Liver (tissue), 8 donors: ENCODE measurements at regions not wholly inside any gene's neighbourhood (a gene's known extent, or its start where the extent isn't known, plus 50 kb on each side); places are given as distances from the start of the nearest gene placed in this dataset.

Source experiments
- DNase-seq: peaks from one replicate; pipeline ENCODE4 v3.0.0-alpha.2; 2017; ENCODE audit warnings: low spot score
- H3K27ac ChIP-seq, 2 donors: one replicate each; pipeline ENCODE4 v1.7.0; 2013; ENCODE audit warnings: inconsistent platforms in 2 of 2, low read length in 2 of 2, control low read depth in 1 of 2, low read depth in 1 of 2, mild to moderate bottlenecking in 1 of 2
- H3K27me3 ChIP-seq, 4 donors: one replicate each; pipeline versions ENCODE4 v1.6.1 to v1.7.0; 2013; ENCODE audit warnings: low read length in 3 of 4, inconsistent platforms in 1 of 4, mild to moderate bottlenecking in 1 of 4, moderate library complexity in 1 of 4; ENCODE audit not compliant: control insufficient read depth in 4 of 4, insufficient read depth in 4 of 4
- H3K36me3 ChIP-seq, 4 donors: one replicate each; pipeline versions ENCODE4 v1.6.1 to v1.7.0; 2013; ENCODE audit warnings: low read length in 3 of 4, mild to moderate bottlenecking in 3 of 4, low read depth in 1 of 4, moderate library complexity in 1 of 4; ENCODE audit not compliant: control insufficient read depth in 4 of 4, insufficient read depth in 3 of 4
- H3K4me1 ChIP-seq, 4 donors: one replicate each; pipeline versions ENCODE4 v1.6.1 to v1.7.0; 2013; ENCODE audit warnings: low read length in 3 of 4, mild to moderate bottlenecking in 3 of 4, moderate library complexity in 1 of 4; ENCODE audit not compliant: control insufficient read depth in 4 of 4, insufficient read depth in 4 of 4
- H3K4me3 ChIP-seq, 3 donors: one replicate each; pipeline versions ENCODE4 v1.6.1 to v1.7.0; 2013; ENCODE audit warnings: low read length in 3 of 3, control low read depth in 1 of 3, low read depth in 1 of 3, mild to moderate bottlenecking in 1 of 3
- H3K9ac ChIP-seq, 2 donors: one replicate each; pipeline ENCODE4 v1.7.0; 2013; ENCODE audit warnings: low read length in 2 of 2, mild to moderate bottlenecking in 2 of 2, moderate library complexity in 2 of 2, control low read depth in 1 of 2, low read depth in 1 of 2
- H3K9me3 ChIP-seq, 4 donors: one replicate each; pipeline versions ENCODE4 v1.6.1 to v1.7.0; 2013; ENCODE audit warnings: low read length in 3 of 4; ENCODE audit not compliant: control insufficient read depth in 4 of 4
- ATF3 ChIP-seq: IDR thresholded peaks from 2 replicates; pipeline ENCODE4 v1.6.1; 2016; ENCODE audit warnings: antibody characterized with exemption
- CTCF ChIP-seq: fragments of 150-350 bp; IDR thresholded peaks from 2 replicates; pipeline ENCODE4 v1.5.1; 2017; ENCODE audit warnings: improper control_type of control experiment, low read depth, low read length; ENCODE audit not compliant: missing input control
- EGR1 ChIP-seq, 2 donors: IDR thresholded peaks; 2 replicates each; pipeline ENCODE4 v1.6.1; 2016 to 2018; ENCODE audit warnings: antibody characterized with exemption in 2 of 2, low read depth in 2 of 2
- FOXA2 ChIP-seq: IDR thresholded peaks from 2 replicates; pipeline ENCODE4 v1.6.1; 2016; ENCODE audit warnings: antibody characterized with exemption
- GABPA ChIP-seq, 2 donors: IDR thresholded peaks in 1 of 2; conservative IDR thresholded peaks in 1 of 2; 2 replicates each; pipeline ENCODE4 v1.6.1; 2016; ENCODE audit warnings: antibody characterized with exemption in 2 of 2, mild to moderate bottlenecking in 1 of 2, moderate library complexity in 1 of 2
- HNF4G ChIP-seq: IDR thresholded peaks from 2 replicates; pipeline ENCODE4 v1.6.1; 2016; ENCODE audit warnings: antibody characterized with exemption
- JUND ChIP-seq, 2 donors: IDR thresholded peaks; 2 replicates each; pipeline ENCODE4 v1.6.1; 2016; ENCODE audit warnings: antibody characterized with exemption in 2 of 2
- MAX ChIP-seq: IDR thresholded peaks from 2 replicates; pipeline ENCODE4 v1.6.1; 2016; ENCODE audit warnings: antibody characterized with exemption
- NR2F2 ChIP-seq: IDR thresholded peaks from 2 replicates; pipeline ENCODE4 v1.6.1; 2016; ENCODE audit warnings: antibody characterized with exemption
- RAD21 ChIP-seq, 2 donors: IDR thresholded peaks; 2 replicates each; pipeline ENCODE4 v1.6.1; 2016; ENCODE audit warnings: antibody characterized with exemption in 2 of 2, mild to moderate bottlenecking in 2 of 2
- REST ChIP-seq: IDR thresholded peaks from 2 replicates; pipeline ENCODE4 v1.6.1; 2016; ENCODE audit warnings: antibody characterized with exemption, mild to moderate bottlenecking
- RXRA ChIP-seq, 2 donors: IDR thresholded peaks; 2 replicates each; pipeline ENCODE4 v1.6.1; 2017 to 2018; ENCODE audit warnings: antibody characterized with exemption in 2 of 2, mild to moderate bottlenecking in 1 of 2
- SP1 ChIP-seq: IDR thresholded peaks from 2 replicates; pipeline ENCODE4 v1.6.1; 2018; ENCODE audit warnings: antibody characterized with exemption, mild to moderate bottlenecking
- TAF1 ChIP-seq: conservative IDR thresholded peaks from 2 replicates; pipeline ENCODE4 v1.6.1; 2016; ENCODE audit warnings: antibody characterized with exemption, mild to moderate bottlenecking
- YY1 ChIP-seq: IDR thresholded peaks from 2 replicates; pipeline ENCODE4 v1.6.1; 2016; ENCODE audit warnings: antibody characterized with exemption, mild to moderate bottlenecking
- ZBTB33 ChIP-seq: IDR thresholded peaks from 2 replicates; pipeline ENCODE4 v1.6.1; 2016; ENCODE audit warnings: antibody characterized with exemption
- WGBS: extraction: QIAGEN DNeasy Blood & Tissue Kit; methylation state at CpG from one replicate; pipeline ENCODE4 v1.1.7; 2013; 5-methylcytosine and 5-hydroxymethylcytosine counted together
- donor health status: healthy.
- donor health status: healthy.
- donor health status: healthy.
- donor health status: healthy.
- donor health status: healthy.

GRCh38 chrX:8955511-8955910, 78.4 kb downstream of the FAM9B start (continued):
- no peak for TF ChIP-seq ZBTB33
- no peak for TF ChIP-seq EGR1 (IDR thresholded peaks at IDR 0.05; ENCODE audit: low read depth in 2 of 2)
- no peak for TF ChIP-seq HNF4G

- H3K36me3 ChIP-seq = no peaks in the 10 kb centered on the region
- DNase-seq = no peak
- H3K4me3 ChIP-seq = no peak overlapping the region
- H3K9ac ChIP-seq = no peak overlapping the region
- H3K27me3 ChIP-seq = no peaks in the 10 kb centered on the region
- no peaks in the 10 kb centered on the region for H3K9me3 ChIP-seq
- TF ChIP-seq MAX (no peak), FOXA2 (no peak)
- H3K4me1 ChIP-seq = no peaks in the 10 kb centered on the region
- WGBS = 96% methylated on average over 2 of the region's 2 CpGs
- H3K27ac ChIP-seq = no peak overlapping the region
These were observed 87.4 kb downstream of the FAM9B start for GRCh38 chrX:8946563-8946962.

GRCh38 chrX:8939322-8939721, 94.6 kb downstream of the FAM9B start:
- no peak overlapping the region for H3K4me3 ChIP-seq
- no peak overlapping the region for H3K9ac ChIP-seq
- no peaks in the 10 kb centered on the region for H3K27me3 ChIP-seq
- no peaks in the 10 kb centered on the region for H3K4me1 ChIP-seq
- 81% methylated on average over 3 of the region's 3 CpGs for WGBS
- TF ChIP-seq SP1 (no peak), JUND (IDR thresholded peaks at IDR 0.05) (peak in 1 of 2 donors; percentile 29)
- DNase-seq = no peak
- H3K27ac ChIP-seq = no peak overlapping the region
- peaks cover 0 to 2% (median 0%) of the 10 kb centered on the region in 4 donors for H3K9me3 ChIP-seq
- H3K36me3 ChIP-seq = no peaks in the 10 kb centered on the region

GRCh38 chrX:8927701-8928100, 106.2 kb downstream of the FAM9B start:
- no peaks in the 10 kb centered on the region for H3K36me3 ChIP-seq
- no peak overlapping the region for H3K4me3 ChIP-seq
- 83% methylated on average over 7 of the region's 7 CpGs for WGBS
- no peaks in the 10 kb centered on the region for H3K4me1 ChIP-seq
- DNase-seq = no peak
- TF ChIP-seq HNF4G = no peak
- no peak for TF ChIP-seq RXRA (IDR thresholded peaks at IDR 0.05)
- TF ChIP-seq SP1 = no peak
- TF ChIP-seq RAD21 (IDR thresholded peaks at IDR 0.05) = no peak
- TF ChIP-seq TAF1 = no peak
- no peak for TF ChIP-seq YY1
- no peak for TF ChIP-seq EGR1 (IDR thresholded peaks at IDR 0.05; ENCODE audit: low read depth in 2 of 2)
- no peak for TF ChIP-seq NR2F2
- no peak for TF ChIP-seq ATF3
- TF ChIP-seq CTCF = no peak
- no peak for TF ChIP-seq ZBTB33
- no peak for TF ChIP-seq REST
- TF ChIP-seq GABPA (IDR thresholded peaks at IDR 0.05 in 1 of 2, conservative IDR thresholded peaks at IDR 0.05 in 1 of 2) = no peak
- H3K9me3 ChIP-seq = no peaks in the 10 kb centered on the region
- H3K9ac ChIP-seq = no peak overlapping the region
- H3K27ac ChIP-seq = no peak overlapping the region
- H3K27me3 ChIP-seq = no peaks in the 10 kb centered on the region
